ENCODE measurements at regions not wholly inside any gene's neighbourhood (a gene's known extent, or its start where the extent isn't known, plus 50 kb on each side); places are given as distances from the start of the nearest gene placed in this dataset.

GRCh38 chr5:124210111-124210910 is 536.1 kb downstream of the ZNF608 start:
- H3K36me3 ChIP-seq (ENCODE audit: control insufficient read depth, insufficient read depth, low read length): no peaks in the 10 kb centered on the region
- no peak overlapping the region for H3K27ac ChIP-seq (ENCODE audit: insufficient read depth, low read depth, low read length, poor library complexity, severe bottlenecking)
- no peaks in the 10 kb centered on the region for H3K4me1 ChIP-seq (ENCODE audit: control insufficient read depth, insufficient read depth, low read length)
- H3K4me3 ChIP-seq (ENCODE audit: insufficient read depth, low read depth, low read length): no peak overlapping the region
- H3K27me3 ChIP-seq (ENCODE audit: control insufficient read depth, insufficient read depth, low read length, poor library complexity, severe bottlenecking): no peaks in the 10 kb centered on the region
- H3K9me3 ChIP-seq (ENCODE audit: control insufficient read depth, low read length): peaks cover 2% of the 10 kb centered on the region
- 87 to 95% methylated on average over 2 of the region's 2 CpGs for WGBS, 2 experiments

- 93 to 95% methylated on average over 3 of the region's 3 CpGs for WGBS, 2 experiments
- Histone ChIP-seq H3K36me3 (ENCODE audit: control insufficient read depth, insufficient read depth, low read length) (no peaks in the 10 kb centered on the region), H3K27me3 (ENCODE audit: control insufficient read depth, insufficient read depth, low read length, poor library complexity, severe bottlenecking) (no peaks in the 10 kb centered on the region), H3K27ac (ENCODE audit: insufficient read depth, low read depth, low read length, poor library complexity, severe bottlenecking) (no peak overlapping the region), H3K4me3 (ENCODE audit: insufficient read depth, low read depth, low read length) (no peak overlapping the region), H3K4me1 (ENCODE audit: control insufficient read depth, insufficient read depth, low read length) (no peaks in the 10 kb centered on the region), H3K9me3 (ENCODE audit: control insufficient read depth, low read length) (no peaks in the 10 kb centered on the region)
Observed at GRCh38 chr5:124207118-124207517, 539.3 kb downstream of the ZNF608 start.

- Histone ChIP-seq H3K27ac (ENCODE audit: insufficient read depth, low read depth, low read length, poor library complexity, severe bottlenecking) (no peak overlapping the region), H3K36me3 (ENCODE audit: control insufficient read depth, insufficient read depth, low read length) (no peaks in the 10 kb centered on the region), H3K27me3 (ENCODE audit: control insufficient read depth, insufficient read depth, low read length, poor library complexity, severe bottlenecking) (no peaks in the 10 kb centered on the region), H3K4me1 (ENCODE audit: control insufficient read depth, insufficient read depth, low read length) (no peaks in the 10 kb centered on the region), H3K9me3 (ENCODE audit: control insufficient read depth, low read length) (no peaks in the 10 kb centered on the region), H3K4me3 (ENCODE audit: insufficient read depth, low read depth, low read length) (no peak overlapping the region)
- WGBS, 2 experiments: 94 to 97% methylated on average over 2 of the region's 2 CpGs
Observed at GRCh38 chr5:124206540-124206939, 539.9 kb downstream of the ZNF608 start.

DNA sequence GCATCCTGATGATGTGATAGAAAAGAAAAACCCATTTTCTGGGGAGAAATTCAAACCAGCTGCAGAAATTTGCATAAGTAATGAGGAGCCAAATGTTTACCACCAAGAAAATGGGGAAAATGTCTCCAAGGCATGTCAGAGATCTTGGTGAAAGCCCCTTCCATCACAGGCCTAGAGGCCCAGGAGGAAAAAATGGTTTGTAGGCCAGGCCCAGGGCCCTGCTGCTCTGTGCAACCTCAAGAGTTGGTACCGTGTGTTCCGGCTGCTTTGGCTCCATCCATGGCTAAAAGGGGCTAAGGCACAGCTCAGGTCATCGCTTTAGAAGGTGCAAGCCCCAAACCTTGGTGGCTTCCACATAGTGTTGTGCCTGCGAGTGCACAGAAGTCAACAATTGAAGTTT is 543.1 kb downstream of the ZNF608 start:
- no peak overlapping the region for H3K4me3 ChIP-seq (ENCODE audit: insufficient read depth, low read depth, low read length)
- no peaks in the 10 kb centered on the region for H3K27me3 ChIP-seq (ENCODE audit: control insufficient read depth, insufficient read depth, low read length, poor library complexity, severe bottlenecking)
- H3K27ac ChIP-seq (ENCODE audit: insufficient read depth, low read depth, low read length, poor library complexity, severe bottlenecking): no peak overlapping the region
- no peaks in the 10 kb centered on the region for H3K4me1 ChIP-seq (ENCODE audit: control insufficient read depth, insufficient read depth, low read length)
- no peaks in the 10 kb centered on the region for H3K9me3 ChIP-seq (ENCODE audit: control insufficient read depth, low read length)
- WGBS, 2 experiments: 96 to 98% methylated on average over 4 of the region's 4 CpGs
- no peaks in the 10 kb centered on the region for H3K36me3 ChIP-seq (ENCODE audit: control insufficient read depth, insufficient read depth, low read length)

DNA sequence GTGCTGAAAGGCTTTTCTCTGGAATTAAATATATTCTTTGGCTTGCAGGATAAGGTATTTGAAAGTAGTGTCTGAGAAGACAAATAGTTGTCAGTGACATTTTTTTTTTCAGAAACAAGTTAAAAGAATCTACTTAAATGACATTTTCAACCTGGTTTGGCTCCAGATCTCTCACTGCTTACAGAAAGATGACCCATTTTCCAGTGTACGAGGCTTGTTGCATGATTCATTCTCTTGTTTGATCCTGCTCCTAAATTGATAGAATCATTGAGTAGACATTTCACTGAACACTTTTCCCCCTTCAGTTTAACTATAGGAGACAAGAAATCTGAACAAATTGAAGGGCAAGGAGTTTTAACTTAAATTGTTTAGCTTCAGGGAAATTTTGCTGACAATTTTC is 546.1 kb downstream of the ZNF608 start:
- Histone ChIP-seq H3K4me3 (ENCODE audit: insufficient read depth, low read depth, low read length) (no peak overlapping the region), H3K4me1 (ENCODE audit: control insufficient read depth, insufficient read depth, low read length) (no peaks in the 10 kb centered on the region), H3K36me3 (ENCODE audit: control insufficient read depth, insufficient read depth, low read length) (no peaks in the 10 kb centered on the region), H3K27me3 (ENCODE audit: control insufficient read depth, insufficient read depth, low read length, poor library complexity, severe bottlenecking) (no peaks in the 10 kb centered on the region), H3K27ac (ENCODE audit: insufficient read depth, low read depth, low read length, poor library complexity, severe bottlenecking) (no peak overlapping the region), H3K9me3 (ENCODE audit: control insufficient read depth, low read length) (no peaks in the 10 kb centered on the region)
- 94 to 95% methylated on average over 1 of the region's 1 CpG for WGBS, 2 experiments

DNA sequence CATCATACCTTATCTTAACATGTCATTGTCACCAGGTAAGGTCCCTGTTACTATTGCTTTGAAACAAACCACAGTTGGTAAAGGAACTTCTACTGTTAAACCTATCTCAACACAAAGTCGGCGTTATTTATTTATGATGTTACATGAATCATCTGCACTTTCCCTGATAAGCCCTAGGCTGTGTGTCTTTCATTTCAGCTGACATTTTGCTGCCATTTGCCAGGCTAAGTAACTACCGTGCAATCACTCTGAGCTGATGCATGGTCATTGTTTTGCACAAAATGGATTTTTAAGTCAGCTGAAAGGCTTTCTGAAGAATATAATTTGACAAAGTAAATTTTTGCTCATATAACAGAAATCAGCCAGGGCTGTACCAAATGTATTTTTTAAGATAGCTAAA is 546.5 kb downstream of the ZNF608 start:
- no peaks in the 10 kb centered on the region for H3K27me3 ChIP-seq (ENCODE audit: control insufficient read depth, insufficient read depth, low read length, poor library complexity, severe bottlenecking)
- no peaks in the 10 kb centered on the region for H3K9me3 ChIP-seq (ENCODE audit: control insufficient read depth, low read length)
- no peak overlapping the region for H3K4me3 ChIP-seq (ENCODE audit: insufficient read depth, low read depth, low read length)
- no peaks in the 10 kb centered on the region for H3K4me1 ChIP-seq (ENCODE audit: control insufficient read depth, insufficient read depth, low read length)
- no peaks in the 10 kb centered on the region for H3K36me3 ChIP-seq (ENCODE audit: control insufficient read depth, insufficient read depth, low read length)
- H3K27ac ChIP-seq (ENCODE audit: insufficient read depth, low read depth, low read length, poor library complexity, severe bottlenecking): no peak overlapping the region
- WGBS, 2 experiments: 93 to 97% methylated on average over 3 of the region's 3 CpGs

GRCh38 chr5:124195411-124195810 is 551.0 kb downstream of the ZNF608 start:
- no peaks in the 10 kb centered on the region for H3K27me3 ChIP-seq (ENCODE audit: control insufficient read depth, insufficient read depth, low read length, poor library complexity, severe bottlenecking)
- 93 to 94% methylated on average over 2 of the region's 2 CpGs for WGBS, 2 experiments
- H3K36me3 ChIP-seq (ENCODE audit: control insufficient read depth, insufficient read depth, low read length): no peaks in the 10 kb centered on the region
- H3K27ac ChIP-seq (ENCODE audit: insufficient read depth, low read depth, low read length, poor library complexity, severe bottlenecking): no peak overlapping the region
- H3K4me3 ChIP-seq (ENCODE audit: insufficient read depth, low read depth, low read length): no peak overlapping the region
- no peaks in the 10 kb centered on the region for H3K4me1 ChIP-seq (ENCODE audit: control insufficient read depth, insufficient read depth, low read length)
- no peaks in the 10 kb centered on the region for H3K9me3 ChIP-seq (ENCODE audit: control insufficient read depth, low read length)

DNA sequence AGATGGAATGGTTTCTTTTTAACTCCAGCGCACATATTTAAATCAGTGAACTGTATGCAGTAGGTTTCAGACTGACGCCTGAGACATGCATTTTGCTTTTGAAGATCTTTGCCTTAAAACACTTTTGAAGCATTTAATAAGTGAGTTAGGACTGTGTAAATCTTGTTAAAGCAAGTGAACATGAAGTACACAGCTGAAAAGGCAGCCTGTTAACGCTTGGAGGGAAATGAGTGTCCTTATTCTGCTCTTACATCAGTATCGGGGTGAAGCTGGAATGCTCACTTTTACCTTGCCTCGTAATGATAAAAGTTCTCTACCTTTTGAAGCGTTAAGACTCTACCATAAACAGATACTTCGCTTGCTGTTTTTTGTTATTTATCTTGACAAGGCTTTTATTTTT is 552.2 kb downstream of the ZNF608 start:
- no peak overlapping the region for H3K27ac ChIP-seq (ENCODE audit: insufficient read depth, low read depth, low read length, poor library complexity, severe bottlenecking)
- 93 to 98% methylated on average over 7 of the region's 7 CpGs for WGBS, 2 experiments
- H3K4me1 ChIP-seq (ENCODE audit: control insufficient read depth, insufficient read depth, low read length): no peaks in the 10 kb centered on the region
- H3K36me3 ChIP-seq (ENCODE audit: control insufficient read depth, insufficient read depth, low read length): no peaks in the 10 kb centered on the region
- no peaks in the 10 kb centered on the region for H3K9me3 ChIP-seq (ENCODE audit: control insufficient read depth, low read length)
- H3K27me3 ChIP-seq (ENCODE audit: control insufficient read depth, insufficient read depth, low read length, poor library complexity, severe bottlenecking): no peaks in the 10 kb centered on the region
- H3K4me3 ChIP-seq (ENCODE audit: insufficient read depth, low read depth, low read length): no peak overlapping the region

GRCh38 chr5:124193371-124193789 is 553.1 kb downstream of the ZNF608 start:
- Histone ChIP-seq H3K27me3 (ENCODE audit: control insufficient read depth, insufficient read depth, low read length, poor library complexity, severe bottlenecking) (no peaks in the 10 kb centered on the region), H3K27ac (ENCODE audit: insufficient read depth, low read depth, low read length, poor library complexity, severe bottlenecking) (no peak overlapping the region), H3K4me1 (ENCODE audit: control insufficient read depth, insufficient read depth, low read length) (no peaks in the 10 kb centered on the region), H3K4me3 (ENCODE audit: insufficient read depth, low read depth, low read length) (no peak overlapping the region), H3K36me3 (ENCODE audit: control insufficient read depth, insufficient read depth, low read length) (no peaks in the 10 kb centered on the region), H3K9me3 (ENCODE audit: control insufficient read depth, low read length) (no peaks in the 10 kb centered on the region)
- 94% methylated on average over 4 of the region's 4 CpGs for WGBS, 2 experiments

- 94% methylated on average over 2 of the region's 3 CpGs; no CpG with 5 or more reads in 1 of the 2 experiments for WGBS, 2 experiments
- no peak overlapping the region for H3K27ac ChIP-seq (ENCODE audit: insufficient read depth, low read depth, low read length, poor library complexity, severe bottlenecking)
- no peaks in the 10 kb centered on the region for H3K27me3 ChIP-seq (ENCODE audit: control insufficient read depth, insufficient read depth, low read length, poor library complexity, severe bottlenecking)
- H3K9me3 ChIP-seq (ENCODE audit: control insufficient read depth, low read length): no peaks in the 10 kb centered on the region
- no peaks in the 10 kb centered on the region for H3K36me3 ChIP-seq (ENCODE audit: control insufficient read depth, insufficient read depth, low read length)
- no peak overlapping the region for H3K4me3 ChIP-seq (ENCODE audit: insufficient read depth, low read depth, low read length)
- no peaks in the 10 kb centered on the region for H3K4me1 ChIP-seq (ENCODE audit: control insufficient read depth, insufficient read depth, low read length)
Observed at GRCh38 chr5:124192716-124193115, 553.7 kb downstream of the ZNF608 start.

Data from ectodermal cell (in vitro differentiated cells).